OCI-LY3 (cell line): ENCODE measurements at regions not wholly inside any gene's neighbourhood (a gene's known extent, or its start where the extent isn't known, plus 50 kb on each side); places are given as distances from the start of the nearest gene placed in this dataset.

Experiments
- EZH2phosphoT487 ChIP-seq: fragments of 200-600 bp; shearing (Covaris generic); IDR thresholded peaks from 2 replicates; pipeline ENCODE4 v1.6.1; 2018; ENCODE audit warnings: antibody characterized with exemption, mixed run types, low read depth
- TF ChIP-seq, protein P1 (sequence below): fragments of 200-600, 300-600 bp; sonication (generic); IDR thresholded peaks from 2 replicates; pipeline ENCODE4 v1.5.1; 2014; ENCODE audit warnings: antibody characterized with exemption, low read length, low read depth

DNA sequence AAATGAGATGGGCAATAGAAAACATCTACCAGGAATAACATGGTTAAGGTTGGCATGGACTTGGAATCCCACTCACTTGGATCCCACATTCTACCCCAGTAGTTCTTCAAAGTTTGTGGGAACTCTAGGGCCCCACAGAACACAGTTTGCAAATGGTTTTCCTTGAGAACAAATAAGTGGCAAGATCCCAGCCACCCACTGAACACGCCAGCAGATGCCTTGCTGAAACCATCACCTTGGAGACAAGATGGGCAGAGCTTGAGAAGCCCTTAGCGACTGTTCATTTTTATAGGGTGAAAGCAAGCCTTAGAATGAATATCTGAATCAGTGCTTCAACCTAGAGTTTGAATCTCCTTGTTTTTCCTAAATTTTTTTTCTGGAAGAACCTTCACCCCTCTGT is 349.1 kb downstream of the RPS24 start:
- TF ChIP-seq, protein P1, sequence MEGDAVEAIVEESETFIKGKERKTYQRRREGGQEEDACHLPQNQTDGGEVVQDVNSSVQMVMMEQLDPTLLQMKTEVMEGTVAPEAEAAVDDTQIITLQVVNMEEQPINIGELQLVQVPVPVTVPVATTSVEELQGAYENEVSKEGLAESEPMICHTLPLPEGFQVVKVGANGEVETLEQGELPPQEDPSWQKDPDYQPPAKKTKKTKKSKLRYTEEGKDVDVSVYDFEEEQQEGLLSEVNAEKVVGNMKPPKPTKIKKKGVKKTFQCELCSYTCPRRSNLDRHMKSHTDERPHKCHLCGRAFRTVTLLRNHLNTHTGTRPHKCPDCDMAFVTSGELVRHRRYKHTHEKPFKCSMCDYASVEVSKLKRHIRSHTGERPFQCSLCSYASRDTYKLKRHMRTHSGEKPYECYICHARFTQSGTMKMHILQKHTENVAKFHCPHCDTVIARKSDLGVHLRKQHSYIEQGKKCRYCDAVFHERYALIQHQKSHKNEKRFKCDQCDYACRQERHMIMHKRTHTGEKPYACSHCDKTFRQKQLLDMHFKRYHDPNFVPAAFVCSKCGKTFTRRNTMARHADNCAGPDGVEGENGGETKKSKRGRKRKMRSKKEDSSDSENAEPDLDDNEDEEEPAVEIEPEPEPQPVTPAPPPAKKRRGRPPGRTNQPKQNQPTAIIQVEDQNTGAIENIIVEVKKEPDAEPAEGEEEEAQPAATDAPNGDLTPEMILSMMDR = no peak
- no peak for TF ChIP-seq EZH2phosphoT487
